ENCODE measurements at regions not wholly inside any gene's neighbourhood (a gene's known extent, or its start where the extent isn't known, plus 50 kb on each side); places are given as distances from the start of the nearest gene placed in this dataset.

DNA sequence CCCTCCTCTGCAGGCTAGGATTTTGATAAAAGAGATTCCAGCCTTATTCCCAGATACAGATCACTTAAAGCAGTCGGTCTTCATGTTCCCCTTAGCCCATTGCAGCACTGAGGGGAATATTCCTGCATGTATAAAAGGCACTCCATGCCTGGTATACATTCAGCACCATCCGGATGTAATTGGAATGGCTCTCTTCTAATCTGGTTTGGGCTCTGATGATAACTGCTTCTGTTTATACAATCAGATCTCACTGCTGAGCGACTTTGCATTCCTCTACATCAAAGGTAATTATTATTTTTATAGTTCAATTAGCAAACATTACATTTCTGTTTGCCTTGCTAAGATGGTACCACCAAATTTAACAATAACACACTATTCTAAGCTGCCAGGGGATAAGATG is 746.9 kb upstream of the CELF4 start:
- CTCF ChIA-PET (ENCODE audit: unreplicated experiment) = no interaction called here
- Histone ChIP-seq H3K9me2 (ENCODE audit: insufficient read depth, low read length) (no peaks in the 10 kb centered on the region), H3K36me3 (ENCODE audit: insufficient read depth, low read length) (no peaks in the 10 kb centered on the region), H3K9me3 (ENCODE audit: low read length) (no peaks in the 10 kb centered on the region), H3K4me3 (ENCODE audit: low read depth, low read length, poor library complexity, severe bottlenecking) (no peak overlapping the region), H2AFZ (ENCODE audit: low read length) (no peak overlapping the region), H3K4me2 (ENCODE audit: low read length) (no peak overlapping the region), H3K27ac (ENCODE audit: low read depth, low read length, poor library complexity, severe bottlenecking) (no peak overlapping the region), H4K20me1 (ENCODE audit: insufficient read depth, low read length) (no peaks in the 10 kb centered on the region), H3K4me1 (ENCODE audit: insufficient read depth, low read length, poor library complexity, severe bottlenecking) (no peaks in the 10 kb centered on the region), H3K79me2 (ENCODE audit: insufficient read depth, low read depth, low read length) (no peaks in the 10 kb centered on the region)
- intact Hi-C loops (cut with micrococcal nuclease; ENCODE audit: unreplicated experiment) = no loop called here
- DNase-seq (ENCODE audit: low spot score) = no peak
- TF ChIP-seq CTCF (conservative IDR thresholded peaks at IDR 0.05; ENCODE audit: low read length) (no peak), EZH2phosphoT487 (IDR thresholded peaks at IDR 0.05; ENCODE audit: borderline replicate concordance, low read depth, low read length) (no peak)
- POLR2A ChIA-PET = no interaction called here
- no TSS peak for BruUV-seq (replicated peaks)

DNA sequence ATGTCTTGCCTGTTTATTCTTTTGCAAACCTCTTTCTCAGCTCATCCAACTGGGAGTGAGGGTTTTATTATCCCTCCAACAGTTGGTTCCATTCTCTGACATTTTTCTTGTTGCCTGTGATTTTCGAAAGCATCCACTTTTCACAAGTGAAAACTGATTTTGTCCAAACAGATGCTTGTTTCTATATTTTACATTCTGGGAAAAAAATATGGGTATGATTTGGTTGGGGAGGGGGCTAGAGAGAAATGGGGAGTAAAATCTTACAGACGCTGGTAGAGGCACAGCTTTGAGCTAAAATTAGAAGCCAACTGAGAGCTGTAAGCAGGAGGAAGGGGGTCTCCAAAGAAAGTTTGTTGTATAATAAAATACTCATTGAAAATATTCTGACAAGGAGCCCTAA is 745.3 kb upstream of the CELF4 start:
- no peak overlapping the region for H3K4me3 ChIP-seq (ENCODE audit: low read depth, low read length, poor library complexity, severe bottlenecking)
- H3K9me3 ChIP-seq (ENCODE audit: low read length) = no peaks in the 10 kb centered on the region
- CTCF ChIA-PET (ENCODE audit: unreplicated experiment) = no interaction called here
- no peak overlapping the region for H3K27ac ChIP-seq (ENCODE audit: low read depth, low read length, poor library complexity, severe bottlenecking)
- no peaks in the 10 kb centered on the region for H4K20me1 ChIP-seq (ENCODE audit: insufficient read depth, low read length)
- H3K4me1 ChIP-seq (ENCODE audit: insufficient read depth, low read length, poor library complexity, severe bottlenecking) = no peaks in the 10 kb centered on the region
- no TSS peak for BruUV-seq (replicated peaks)
- no peaks in the 10 kb centered on the region for H3K79me2 ChIP-seq (ENCODE audit: insufficient read depth, low read depth, low read length)
- TF ChIP-seq CTCF (conservative IDR thresholded peaks at IDR 0.05; ENCODE audit: low read length) (no peak), EZH2phosphoT487 (IDR thresholded peaks at IDR 0.05; ENCODE audit: borderline replicate concordance, low read depth, low read length) (no peak)
- DNase-seq (ENCODE audit: low spot score) = no peak
- H3K9me2 ChIP-seq (ENCODE audit: insufficient read depth, low read length) = no peaks in the 10 kb centered on the region
- POLR2A ChIA-PET = no interaction called here
- no peak overlapping the region for H3K4me2 ChIP-seq (ENCODE audit: low read length)
- no peak overlapping the region for H2AFZ ChIP-seq (ENCODE audit: low read length)
- H3K36me3 ChIP-seq (ENCODE audit: insufficient read depth, low read length) = no peaks in the 10 kb centered on the region
- intact Hi-C loops (cut with micrococcal nuclease; ENCODE audit: unreplicated experiment) = no loop called here

- no peaks in the 10 kb centered on the region for H3K36me3 ChIP-seq (ENCODE audit: insufficient read depth, low read length)
- H3K9me2 ChIP-seq (ENCODE audit: insufficient read depth, low read length) = no peaks in the 10 kb centered on the region
- no peak overlapping the region for H2AFZ ChIP-seq (ENCODE audit: low read length)
- H3K27ac ChIP-seq (ENCODE audit: low read depth, low read length, poor library complexity, severe bottlenecking) = no peak overlapping the region
- no peak for TF ChIP-seq EZH2phosphoT487 (IDR thresholded peaks at IDR 0.05; ENCODE audit: borderline replicate concordance, low read depth, low read length)
- no peak for TF ChIP-seq CTCF (conservative IDR thresholded peaks at IDR 0.05; ENCODE audit: low read length)
- intact Hi-C loops (cut with micrococcal nuclease; ENCODE audit: unreplicated experiment) = no loop called here
- ChIA-PET CTCF (ENCODE audit: unreplicated experiment) (no interaction called here), POLR2A (no interaction called here)
- H3K4me3 ChIP-seq (ENCODE audit: low read depth, low read length, poor library complexity, severe bottlenecking) = no peak overlapping the region
- no peak overlapping the region for H3K4me2 ChIP-seq (ENCODE audit: low read length)
- no peaks in the 10 kb centered on the region for H3K9me3 ChIP-seq (ENCODE audit: low read length)
- H4K20me1 ChIP-seq (ENCODE audit: insufficient read depth, low read length) = no peaks in the 10 kb centered on the region
- no peaks in the 10 kb centered on the region for H3K4me1 ChIP-seq (ENCODE audit: insufficient read depth, low read length, poor library complexity, severe bottlenecking)
- BruUV-seq (replicated peaks) = no TSS peak
- DNase-seq (ENCODE audit: low spot score) = no peak
- H3K79me2 ChIP-seq (ENCODE audit: insufficient read depth, low read depth, low read length) = no peaks in the 10 kb centered on the region
Observed at GRCh38 chr18:38307914-38308313, 742.3 kb upstream of the CELF4 start.
